Activated gamma-delta T cell treated with Interleukin-2 at 50 U/mL for 16 hours (primary cell): ENCODE measurements at regions not wholly inside any gene's neighbourhood (a gene's known extent, or its start where the extent isn't known, plus 50 kb on each side); places are given as distances from the start of the nearest gene placed in this dataset.

Source experiments
- DNase-seq: peaks from one replicate; pipeline ENCODE4 v3.0.0-alpha.2; 2020

- DNase-seq: no peak
These were observed 57.2 kb upstream of the ACVR1 start for GRCh38 chr2:157933160-157933920.

DNA sequence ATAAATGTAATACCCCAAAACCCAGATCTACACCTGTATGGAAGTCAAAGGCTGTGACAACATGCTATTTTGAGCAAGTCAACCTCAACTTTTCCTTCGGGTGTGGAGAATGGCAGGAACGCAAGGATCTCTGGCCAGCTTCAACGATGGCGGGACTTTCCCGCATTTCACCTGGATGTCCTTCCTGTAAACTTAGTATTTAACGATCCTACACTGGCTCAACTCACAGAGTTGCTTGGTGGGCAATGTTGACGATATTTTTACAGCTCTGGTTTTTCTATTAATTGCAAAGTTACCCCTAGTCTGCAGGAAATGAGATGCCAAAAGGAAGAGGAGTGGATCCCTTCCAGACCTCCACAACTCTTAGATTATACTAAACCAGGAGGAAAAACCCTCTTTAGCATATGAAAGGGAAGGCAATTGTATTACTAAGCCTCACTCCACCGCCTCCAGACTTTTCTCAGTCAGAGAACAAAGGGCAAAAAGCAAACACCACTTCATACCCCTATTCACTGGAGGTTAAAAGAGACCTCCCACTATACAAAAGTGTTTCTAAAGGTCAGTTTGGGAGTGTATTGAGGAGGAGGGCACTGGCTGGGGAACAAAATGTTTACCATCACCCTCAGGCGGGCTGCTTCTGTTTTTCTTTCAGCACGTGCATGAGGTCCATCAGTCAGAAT, 56.5 kb upstream of the ACVR1 start:
- DNase-seq: no peak

DNA sequence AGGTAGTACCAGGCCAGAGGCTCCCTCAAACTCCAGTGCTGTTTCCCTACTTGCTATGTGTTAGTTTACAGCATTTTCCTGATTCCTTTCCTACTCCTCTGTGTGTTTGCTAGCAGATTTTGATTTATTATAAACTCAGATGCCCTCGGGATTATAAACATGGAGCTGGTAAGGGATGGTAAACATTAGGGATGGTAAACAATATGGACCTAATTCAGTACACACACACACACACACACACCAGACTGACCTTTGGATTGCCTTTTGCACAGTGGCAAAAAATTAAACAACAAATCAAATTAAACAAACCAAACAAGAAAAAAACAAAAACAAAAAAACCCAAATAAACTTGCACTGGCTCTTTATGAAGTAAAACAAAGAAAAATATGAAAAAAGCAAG, 55.4 kb upstream of the ACVR1 start:
- no peak for DNase-seq

GRCh38 chr2:157930728-157931127, 54.6 kb upstream of the ACVR1 start:
- DNase-seq: no peak

- no peak for DNase-seq
These were observed 53.9 kb upstream of the ACVR1 start for GRCh38 chr2:157929871-157930667.

- no peak for DNase-seq
These were observed 52.2 kb upstream of the ACVR1 start for GRCh38 chr2:157928372-157928771.

- no peak for DNase-seq
These were observed 51.0 kb upstream of the ACVR1 start for GRCh38 chr2:157927155-157927554.
